ENCODE measurements at regions not wholly inside any gene's neighbourhood (a gene's known extent, or its start where the extent isn't known, plus 50 kb on each side); places are given as distances from the start of the nearest gene placed in this dataset.

GRCh38 chr13:62193919-62194318 is 778.3 kb upstream of the PCDH20 start:
- Histone ChIP-seq H2BK20ac (ENCODE audit: low read depth, low read length, poor library complexity, severe bottlenecking) (no peak overlapping the region), H3K23me2 (ENCODE audit: insufficient read length, low read depth, low read length, poor library complexity, severe bottlenecking) (no peaks in the 10 kb centered on the region), H2BK12ac (ENCODE audit: insufficient read length, low read depth, low read length) (no peak overlapping the region), H4K5ac (ENCODE audit: insufficient read length, low read depth, low read length) (no peak overlapping the region), H2BK120ac (ENCODE audit: low read depth, low read length, poor library complexity, severe bottlenecking) (no peak overlapping the region), H3K79me2 (ENCODE audit: insufficient read depth, low read length) (no peaks in the 10 kb centered on the region), H3K27me3 (ENCODE audit: insufficient read depth, low read length) (no peaks in the 10 kb centered on the region), H3K79me1 (ENCODE audit: insufficient read depth, low read depth, low read length, poor library complexity, severe bottlenecking) (no peaks in the 10 kb centered on the region), H4K8ac (replicated peaks; ENCODE audit: insufficient read length, low read depth, low read length) (no peak overlapping the region), H2AK5ac (ENCODE audit: insufficient read length, low read length) (no peak overlapping the region), H2BK15ac (ENCODE audit: low read depth, low read length) (no peak overlapping the region), H4K20me1 (ENCODE audit: control insufficient read depth, insufficient read depth, insufficient read length) (no peaks in the 10 kb centered on the region), H3K27ac (ENCODE audit: insufficient read length, low read depth, low read length) (no peak overlapping the region), H3K4ac (ENCODE audit: low read depth, low read length) (no peak overlapping the region), H3K14ac (ENCODE audit: insufficient read depth, low read length) (no peak overlapping the region), H3K4me2 (ENCODE audit: insufficient read depth, insufficient read length, low read length) (no peak overlapping the region), H3K56ac (ENCODE audit: insufficient read length, low read depth, low read length) (no peak overlapping the region), H3K18ac (ENCODE audit: insufficient read length, low read depth, low read length) (no peak overlapping the region), H2BK5ac (ENCODE audit: insufficient read length, low read length) (no peak overlapping the region), H3T11ph (ENCODE audit: low read length) (no peak overlapping the region), H3K9me3 (ENCODE audit: control insufficient read depth, low read depth, low read length) (no peaks in the 10 kb centered on the region), H3K9ac (ENCODE audit: extremely low read depth, insufficient read length, low read length) (no peak overlapping the region), H3K23ac (ENCODE audit: insufficient read length, low read depth, low read length) (no peak overlapping the region), H4K91ac (ENCODE audit: insufficient read length, low read depth, low read length) (no peak overlapping the region), H3K4me1 (ENCODE audit: insufficient read depth, low read length) (no peaks in the 10 kb centered on the region), H2AFZ (ENCODE audit: low read length) (no peak overlapping the region)
- no CpG with 5 or more reads among the region's 2 CpGs for WGBS (ENCODE audit: extremely low coverage, insufficient read length, low lambda C conversion rate)
- H3K9me3 Mint-ChIP-seq: no peaks in the 10 kb centered on the region
- no peak for TF ChIP-seq CTCF (conservative IDR thresholded peaks at IDR 0.05)
- H3K27me3 Mint-ChIP-seq (ENCODE audit: low read depth): no peaks in the 10 kb centered on the region
- DNase-seq: no peak
- no peaks in the 10 kb centered on the region for H3K36me3 Mint-ChIP-seq (ENCODE audit: insufficient read depth in 1 of 3, low read depth in 3 of 3)
- H3K4me3 Mint-ChIP-seq: no peak overlapping the region
- peaks cover 4% of the 10 kb centered on the region in 2 experiments; a peak in 3 of 4 replicates for H3K4me1 Mint-ChIP-seq
- no peak overlapping the region for H3K27ac Mint-ChIP-seq
